PC-9 (cell line): ENCODE measurements at regions not wholly inside any gene's neighbourhood (a gene's known extent, or its start where the extent isn't known, plus 50 kb on each side); places are given as distances from the start of the nearest gene placed in this dataset.

Experiments used
- CTCF ChIP-seq: fragments of 200-600 bp; sonication (generic); conservative IDR thresholded peaks from 2 replicates; pipeline ENCODE4 v1.6.1; 2017; ENCODE audit warnings: mixed run types, antibody characterized with exemption, mild to moderate bottlenecking, moderate library complexity
- EZH2 ChIP-seq: fragments of 200-600 bp; sonication (generic); IDR thresholded peaks from 2 replicates; pipeline ENCODE4 v1.8.0; 2017; ENCODE audit warnings: antibody characterized with exemption, low read depth

- peak; percentile 27; the same call in 1 of the 2 replicates for TF ChIP-seq CTCF
- TF ChIP-seq EZH2, result no peak
These were observed 272.0 kb downstream of the DMRTA1 start for GRCh38 chr9:22718653-22719052.
